ENCODE measurements at regions not wholly inside any gene's neighbourhood (a gene's known extent, or its start where the extent isn't known, plus 50 kb on each side); places are given as distances from the start of the nearest gene placed in this dataset.

DNA sequence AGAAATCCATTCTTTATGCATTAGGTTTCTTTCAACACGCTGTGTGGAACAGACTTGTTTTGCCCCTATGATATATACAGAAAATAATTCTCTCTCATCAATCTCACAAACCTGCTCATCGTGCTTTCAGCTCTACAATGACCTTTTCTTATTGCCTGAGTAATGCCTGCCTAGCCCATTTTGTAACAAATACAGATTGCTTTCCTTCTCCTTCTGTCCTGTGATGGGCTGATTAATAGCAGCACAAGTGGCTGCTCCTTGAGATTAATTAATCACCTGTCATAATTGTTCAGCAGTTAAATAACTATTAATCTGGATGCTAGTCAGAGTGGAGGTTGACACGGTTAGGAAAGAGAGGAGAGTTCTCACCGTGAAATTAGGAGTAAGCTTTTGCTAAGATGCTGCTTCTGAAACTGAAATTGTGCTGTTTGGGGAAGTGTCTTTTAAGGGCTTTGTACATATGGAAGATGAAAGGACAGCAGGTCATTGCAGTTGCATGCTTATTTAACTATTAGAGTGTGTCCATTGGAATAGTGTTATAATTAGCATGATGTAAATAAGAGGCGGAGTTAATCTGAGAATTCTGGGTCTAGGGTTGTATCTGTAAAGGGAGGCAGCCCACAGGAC lies 1430.5 kb downstream of the FAM181B start:
- 93% methylated on average over 5 of the region's 5 CpGs; no CpG with 5 or more reads in 1 of the 2 experiments for WGBS, 2 experiments (ENCODE audit: extremely low coverage in 1 of 2, insufficient coverage in 1 of 2, insufficient read length in 1 of 2, insufficient replicate concordance in 2 of 2, low coverage in 1 of 2, low lambda C conversion rate in 2 of 2, missing lambda C conversion rate in 1 of 2)

More for the DNA sequence above, 1430.5 kb downstream of the FAM181B start:
- H2BK20ac ChIP-seq (ENCODE audit: low read length) = no peak overlapping the region
- H3K23ac ChIP-seq (ENCODE audit: insufficient read length) = no peak overlapping the region
- H4K5ac ChIP-seq (ENCODE audit: insufficient read length, low read depth, low read length) = no peak overlapping the region
- POLR2A ChIA-PET (ENCODE audit: partially characterized antibody) = no interaction called here
- no peaks in the 10 kb centered on the region for H3K4me1 ChIP-seq (replicated peaks in 1 of 4; ENCODE audit: control insufficient read depth in 3 of 4, insufficient read depth in 4 of 4, low read length in 3 of 4)
- no peaks in the 10 kb centered on the region for H4K20me1 ChIP-seq (replicated peaks in 1 of 2; ENCODE audit: control insufficient read depth in 1 of 2, insufficient read depth in 2 of 2, low read length in 2 of 2)
- no peak overlapping the region for H2AK5ac ChIP-seq (ENCODE audit: low read depth, low read length)
- H3K14ac ChIP-seq (ENCODE audit: insufficient read length) = no peak overlapping the region
- H2BK15ac ChIP-seq (ENCODE audit: low read length) = no peak overlapping the region
- H4K8ac ChIP-seq (ENCODE audit: extremely low read depth, insufficient read depth, low read length) = no peak overlapping the region
- DNase-seq (ENCODE audit: low read depth in 1 of 2, low spot score in 2 of 2) (no peak), FAIRE-seq (no peak)
- TF ChIP-seq RNF2 (IDR thresholded peaks at IDR 0.05; ENCODE audit: borderline replicate concordance, low read depth, low read length, missing control alignments, poor library complexity, severe bottlenecking) (no peak), YY1 (IDR thresholded peaks at IDR 0.05; ENCODE audit: low read depth, low read length) (no peak), CREB1 (IDR thresholded peaks at IDR 0.05) (no peak), GTF2F1 (IDR thresholded peaks at IDR 0.05; ENCODE audit: borderline replicate concordance, low read depth, low read length) (no peak)
- TF ChIP-seq, protein P1, sequence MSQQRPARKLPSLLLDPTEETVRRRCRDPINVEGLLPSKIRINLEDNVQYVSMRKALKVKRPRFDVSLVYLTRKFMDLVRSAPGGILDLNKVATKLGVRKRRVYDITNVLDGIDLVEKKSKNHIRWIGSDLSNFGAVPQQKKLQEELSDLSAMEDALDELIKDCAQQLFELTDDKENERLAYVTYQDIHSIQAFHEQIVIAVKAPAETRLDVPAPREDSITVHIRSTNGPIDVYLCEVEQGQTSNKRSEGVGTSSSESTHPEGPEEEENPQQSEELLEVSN (IDR thresholded peaks at IDR 0.05) = no peak
- no peak overlapping the region for H3K56ac ChIP-seq (replicated peaks; ENCODE audit: insufficient read length, low read depth, low read length)
- CTCF ChIA-PET (ENCODE audit: partially characterized antibody) = interaction anchor here (0.7 to 1.4 kb wide), 3 partner anchors 10 to 17 kb away, joined by 3 to 4 read pairs (median 4); no protein-coding TSS in a partner anchor
- no peaks in the 10 kb centered on the region for H3K27me3 ChIP-seq (replicated peaks in 1 of 4; ENCODE audit: control insufficient read depth in 3 of 4, extremely low read depth in 1 of 4, insufficient read depth in 3 of 4, low read length in 3 of 4)
- H3K9me3 ChIP-seq (ENCODE audit: insufficient read depth in 2 of 2, low read depth in 1 of 2, low read length in 1 of 2) = no peaks in the 10 kb centered on the region
- no peak overlapping the region for H2BK12ac ChIP-seq (ENCODE audit: low read depth, low read length)
- H2BK120ac ChIP-seq (replicated peaks; ENCODE audit: low read depth, low read length) = no peak overlapping the region
- H3K4me2 ChIP-seq (ENCODE audit: insufficient read depth in 1 of 2, low read depth in 2 of 2, low read length in 2 of 2) = no peak overlapping the region
- H3K79me2 ChIP-seq (ENCODE audit: control insufficient read depth in 1 of 2, insufficient read depth in 2 of 2, low read length in 2 of 2) = no peaks in the 10 kb centered on the region
- H2BK5ac ChIP-seq (ENCODE audit: low read depth, low read length) = no peak overlapping the region
- no peak overlapping the region for H3K18ac ChIP-seq (ENCODE audit: extremely low read depth, low read length)
- H3K23me2 ChIP-seq (ENCODE audit: low read depth, low read length) = no peaks in the 10 kb centered on the region
- no peaks in the 10 kb centered on the region for H3K36me3 ChIP-seq (ENCODE audit: control insufficient read depth in 2 of 4, insufficient read depth in 4 of 4, low read length in 3 of 4)
- H2AFZ ChIP-seq (ENCODE audit: low read length) = no peak overlapping the region
- H3K79me1 ChIP-seq (ENCODE audit: low read depth, low read length) = no peaks in the 10 kb centered on the region
- H3K27ac ChIP-seq (ENCODE audit: low read depth, low read length) = no peak overlapping the region
- H3K4me3 ChIP-seq (ENCODE audit: extremely low read depth in 1 of 4, insufficient read depth in 2 of 4, low read depth in 3 of 4, low read length in 4 of 4) = no peak overlapping the region
- H3K9ac ChIP-seq (replicated peaks in 1 of 4; ENCODE audit: extremely low read depth in 1 of 4, low read depth in 3 of 4, low read length in 3 of 4) = no peak overlapping the region
- H3K4ac ChIP-seq (replicated peaks; ENCODE audit: insufficient read length, low read depth, low read length) = no peak overlapping the region
- no peak overlapping the region for H4K91ac ChIP-seq (replicated peaks; ENCODE audit: insufficient read length, low read length)

All from H1 (cell line).